ENCODE measurements at regions not wholly inside any gene's neighbourhood (a gene's known extent, or its start where the extent isn't known, plus 50 kb on each side); places are given as distances from the start of the nearest gene placed in this dataset.
"Not testable (repeated sequence)": the region's sequence is repeated elsewhere in the genome, so short reads cannot be mapped to it uniquely, and the experiment has no call there.

- DNase-seq (ENCODE audit: low spot score) = no peak
- in situ Hi-C loops (cut with MboI; ENCODE audit: low pct_unique_long_range_greater_than_20kb, low sequenced_read_pairs, unreplicated experiment) = no loop called here
- no peak for TF ChIP-seq CTCF (IDR thresholded peaks at IDR 0.05; ENCODE audit: extremely low read depth, insufficient read depth, missing control alignments)
Measured at GRCh38 chr3:27642796-27643195, 79.3 kb downstream of the EOMES start.

GRCh38 chr3:27641888-27642601, 80.1 kb downstream of the EOMES start:
- DNase-seq (ENCODE audit: low spot score) = no peak
- no peak for TF ChIP-seq CTCF (IDR thresholded peaks at IDR 0.05; ENCODE audit: extremely low read depth, insufficient read depth, missing control alignments)
- in situ Hi-C loops (cut with MboI; ENCODE audit: low pct_unique_long_range_greater_than_20kb, low sequenced_read_pairs, unreplicated experiment) = no loop called here

- no peak for TF ChIP-seq CTCF (IDR thresholded peaks at IDR 0.05; ENCODE audit: extremely low read depth, insufficient read depth, missing control alignments)
- in situ Hi-C loops (cut with MboI; ENCODE audit: low pct_unique_long_range_greater_than_20kb, low sequenced_read_pairs, unreplicated experiment) = no loop called here
- no peak for DNase-seq (ENCODE audit: low spot score)
Measured at GRCh38 chr3:27641271-27641800, 80.8 kb downstream of the EOMES start.

GRCh38 chr3:27639271-27639670, 82.9 kb downstream of the EOMES start:
- DNase-seq (ENCODE audit: low spot score) = no peak
- TF ChIP-seq CTCF (IDR thresholded peaks at IDR 0.05; ENCODE audit: extremely low read depth, insufficient read depth, missing control alignments) = no peak
- in situ Hi-C loops (cut with MboI; ENCODE audit: low pct_unique_long_range_greater_than_20kb, low sequenced_read_pairs, unreplicated experiment) = no loop called here

GRCh38 chr3:27638594-27638993, 83.5 kb downstream of the EOMES start:
- in situ Hi-C loops (cut with MboI; ENCODE audit: low pct_unique_long_range_greater_than_20kb, low sequenced_read_pairs, unreplicated experiment) = no loop called here
- DNase-seq (ENCODE audit: low spot score) = no peak
- TF ChIP-seq CTCF (IDR thresholded peaks at IDR 0.05; ENCODE audit: extremely low read depth, insufficient read depth, missing control alignments) = no peak

- TF ChIP-seq CTCF (IDR thresholded peaks at IDR 0.05; ENCODE audit: extremely low read depth, insufficient read depth, missing control alignments) = no peak
- in situ Hi-C loops (cut with MboI; ENCODE audit: low pct_unique_long_range_greater_than_20kb, low sequenced_read_pairs, unreplicated experiment) = no loop called here
- no peak for DNase-seq (ENCODE audit: low spot score)
Measured at GRCh38 chr3:27637346-27637995, 84.7 kb downstream of the EOMES start.

- DNase-seq (ENCODE audit: low spot score); in situ Hi-C loops (cut with MboI; ENCODE audit: low pct_unique_long_range_greater_than_20kb, low sequenced_read_pairs, unreplicated experiment): not testable (repeated sequence)
Measured at GRCh38 chr3:27635006-27635405, 87.1 kb downstream of the EOMES start.
